CD14-positive monocyte (primary cell): ENCODE measurements at regions not wholly inside any gene's neighbourhood (a gene's known extent, or its start where the extent isn't known, plus 50 kb on each side); places are given as distances from the start of the nearest gene placed in this dataset.

Source experiments
- DNase-seq, 3 donors: peaks; one replicate each; pipeline ENCODE4 v3.0.0-alpha.2; 2011 to 2022
- H2AFZ ChIP-seq: 2 replicates; pipeline ENCODE4 v1.6.0; 2012; ENCODE audit warnings: mild to moderate bottlenecking, low read depth, low read length, inconsistent platforms; ENCODE audit not compliant: insufficient read depth, poor library complexity, severe bottlenecking
- H3K27ac ChIP-seq, 2 donors: 1 replicate in 1 of 2; 2 replicates in 1 of 2; pipeline ENCODE4 v1.5.1; 2012 to 2013; ENCODE audit warnings: low read length in 2 of 2, control low read depth in 1 of 2, inconsistent platforms in 1 of 2, low read depth in 1 of 2, mild to moderate bottlenecking in 1 of 2
- H3K27me3 ChIP-seq, 2 donors: one replicate each; pipeline versions ENCODE4 v1.6.0 to v1.6.1; 2011 to 2013; ENCODE audit warnings: low read length in 2 of 2; ENCODE audit not compliant: control insufficient read depth in 2 of 2, insufficient read depth in 2 of 2
- H3K36me3 ChIP-seq, 2 donors: replicated peaks in 1 of 2; 1 replicate in 1 of 2; 2 replicates in 1 of 2; pipeline versions ENCODE4 v1.5.1 to v1.6.1; 2012 to 2013; ENCODE audit warnings: low read length in 2 of 2, control low read depth in 1 of 2, inconsistent platforms in 1 of 2, mild to moderate bottlenecking in 1 of 2; ENCODE audit not compliant: insufficient read depth in 2 of 2, control insufficient read depth in 1 of 2
- H3K4me1 ChIP-seq, 2 donors: 1 replicate in 1 of 2; 2 replicates in 1 of 2; pipeline versions ENCODE4 v1.5.1 to v1.6.1; 2012 to 2013; ENCODE audit warnings: low read length in 2 of 2, control low read depth in 1 of 2, inconsistent platforms in 1 of 2, mild to moderate bottlenecking in 1 of 2, moderate library complexity in 1 of 2; ENCODE audit not compliant: insufficient read depth in 2 of 2, control insufficient read depth in 1 of 2
- H3K4me2 ChIP-seq: replicated peaks from 2 replicates; pipeline ENCODE3; 2012; ENCODE audit warnings: low read length, moderate library complexity, mild to moderate bottlenecking; ENCODE audit not compliant: poor library complexity, severe bottlenecking; ENCODE audit errors: extremely low read depth
- H3K4me3 ChIP-seq, 3 experiments: fragments of 200-600 bp in 1 of 3; sonication (generic) in 1 of 3; replicated peaks in 1 of 3; 1 replicate in 2 of 3; 2 replicates in 1 of 3; pipeline ENCODE4 v1.5.1; 2011 to 2013; ENCODE audit warnings: low read length in 3 of 3, mild to moderate bottlenecking in 3 of 3, control low read depth in 2 of 3, low read depth in 2 of 3, inconsistent platforms in 1 of 3, moderate library complexity in 1 of 3
- H3K79me2 ChIP-seq: 2 replicates; pipeline ENCODE4 v1.6.0; 2012; ENCODE audit warnings: mild to moderate bottlenecking, control low read depth, inconsistent platforms, low read length, moderate library complexity; ENCODE audit not compliant: insufficient read depth
- H3K9ac ChIP-seq: 2 replicates; pipeline ENCODE4 v1.6.0; 2017; ENCODE audit warnings: low read length, mild to moderate bottlenecking; ENCODE audit not compliant: insufficient read depth, poor library complexity, severe bottlenecking
- H3K9me3 ChIP-seq, 2 donors: replicated peaks in 1 of 2; 1 replicate in 1 of 2; 2 replicates in 1 of 2; pipeline versions ENCODE4 v1.5.1 to v1.6.1; 2012 to 2013; ENCODE audit warnings: low read length in 2 of 2, control low read depth in 1 of 2; ENCODE audit not compliant: control insufficient read depth in 1 of 2, insufficient read depth in 1 of 2
- H4K20me1 ChIP-seq: 2 replicates; pipeline ENCODE4 v1.6.0; 2012; ENCODE audit warnings: mild to moderate bottlenecking, low read length, control low read depth, moderate library complexity; ENCODE audit not compliant: insufficient read depth
- H3K27ac Mint-ChIP-seq, 7 donors: one replicate each; pipeline ENCODE4 v1.8.0; 2020; ENCODE audit warnings: mild to moderate bottlenecking in 7 of 7, mixed read lengths in 7 of 7, moderate library complexity in 6 of 7, inconsistent platforms in 2 of 7
- H3K27me3 Mint-ChIP-seq, 3 donors: one replicate each; pipeline ENCODE4 v1.8.0; 2021 to 2022; ENCODE audit warnings: low read depth in 3 of 3, mild to moderate bottlenecking in 3 of 3, mixed read lengths in 3 of 3, moderate library complexity in 3 of 3, inconsistent platforms in 1 of 3
- H3K36me3 Mint-ChIP-seq, 2 donors: one replicate each; pipeline ENCODE4 v1.8.0; 2020; ENCODE audit warnings: mixed read lengths in 2 of 2, inconsistent platforms in 1 of 2, mild to moderate bottlenecking in 1 of 2
- H3K4me1 Mint-ChIP-seq: one replicate; pipeline ENCODE4 v1.8.0; 2020; ENCODE audit warnings: mild to moderate bottlenecking, mixed read lengths
- H3K4me3 Mint-ChIP-seq, 2 donors: one replicate each; pipeline ENCODE4 v1.8.0; 2020; ENCODE audit warnings: mild to moderate bottlenecking in 2 of 2, mixed read lengths in 2 of 2, moderate library complexity in 1 of 2
- H3K9me3 Mint-ChIP-seq, 7 donors: one replicate each; pipeline ENCODE4 v1.8.0; 2020 to 2022; ENCODE audit warnings: mixed read lengths in 7 of 7, mild to moderate bottlenecking in 6 of 7, moderate library complexity in 6 of 7, inconsistent platforms in 2 of 7
- CTCF ChIP-seq: fragments of 200-600 bp; IDR thresholded peaks from one replicate; pipeline ENCODE4 v1.8.0; 2022; ENCODE audit warnings: antibody characterized with exemption, mild to moderate bottlenecking
- WGBS: methylation state at CpG from one replicate; pipeline ENCODE4 v1.1.5; 2013; ENCODE audit warnings: missing lambda C conversion rate; ENCODE audit not compliant: insufficient coverage; 5-methylcytosine and 5-hydroxymethylcytosine counted together
- intact Hi-C, 2 donors: fragments of 100-400 bp; cut with micrococcal nuclease; formaldehyde crosslinking; loops; one replicate each; pipeline versions ENCODE4 v1.15.0 to v1.15.1; 2023

GRCh38 chr2:9096761-9097160 lies 93.3 kb upstream of the MBOAT2 start:
- Histone ChIP-seq H2AFZ (no peak overlapping the region), H3K4me1 (peaks cover 28 to 37% of the 10 kb centered on the region in 2 donors), H3K79me2 (no peaks in the 10 kb centered on the region), H3K36me3 (no peaks in the 10 kb centered on the region), H4K20me1 (no peaks in the 10 kb centered on the region), H3K27ac (no peak overlapping the region), H3K9me3 (no peaks in the 10 kb centered on the region), H3K9ac (no peak overlapping the region), H3K4me2 (no peak overlapping the region), H3K4me3 (no peak overlapping the region), H3K27me3 (no peaks in the 10 kb centered on the region)
- Mint-ChIP-seq H3K36me3 (no peaks in the 10 kb centered on the region), H3K4me1 (peaks cover 38% of the 10 kb centered on the region), H3K27ac (no peak overlapping the region), H3K27me3 (peaks cover 0 to 7% (median 0%) of the 10 kb centered on the region in 3 donors), H3K4me3 (no peak overlapping the region), H3K9me3 (peaks cover 0 to 2% (median 0%) of the 10 kb centered on the region in 7 donors)
- TF ChIP-seq CTCF = no peak
- 100% methylated on average over 4 of the region's 13 CpGs for WGBS
- no peak for DNase-seq
- intact Hi-C loops = no loop called here

- TF ChIP-seq CTCF = no peak
- Histone ChIP-seq H3K36me3 (no peaks in the 10 kb centered on the region), H3K9ac (peak overlapping the region; percentile 62), H3K79me2 (no peaks in the 10 kb centered on the region), H3K27me3 (no peaks in the 10 kb centered on the region), H4K20me1 (no peaks in the 10 kb centered on the region), H3K4me2 (peak overlapping the region; percentile 79), H3K4me3 (peak overlapping the region; percentile 15 to 74 (median 32)), H3K9me3 (no peaks in the 10 kb centered on the region), H3K27ac (peak overlapping the region in 1 of 2 donors; percentile 34), H2AFZ (peak overlapping the region; percentile 93), H3K4me1 (peaks cover 28 to 37% of the 10 kb centered on the region in 2 donors)
- peaks cover 0 to 2% (median 0%) of the 10 kb centered on the region in 7 donors for H3K9me3 Mint-ChIP-seq
- no peaks in the 10 kb centered on the region for H3K36me3 Mint-ChIP-seq
- DNase-seq = peak; percentile 13 to 17 (median 15)
- peaks cover 38% of the 10 kb centered on the region for H3K4me1 Mint-ChIP-seq
- peaks cover 0 to 7% (median 0%) of the 10 kb centered on the region in 3 donors for H3K27me3 Mint-ChIP-seq
- H3K4me3 Mint-ChIP-seq = peak overlapping the region; percentile 83 to 94
- intact Hi-C loops = no loop called here
- H3K27ac Mint-ChIP-seq = peak overlapping the region in 5 of 7 donors; percentile 24 to 83 (median 70)
- WGBS = 8% methylated on average over 21 of the region's 21 CpGs
Measured at GRCh38 chr2:9095690-9096089, 92.2 kb upstream of the MBOAT2 start.
